ENCODE measurements at regions not wholly inside any gene's neighbourhood (a gene's known extent, or its start where the extent isn't known, plus 50 kb on each side); places are given as distances from the start of the nearest gene placed in this dataset.
"Not testable (repeated sequence)": the region's sequence is repeated elsewhere in the genome, so short reads cannot be mapped to it uniquely, and the experiment has no call there.

DNA sequence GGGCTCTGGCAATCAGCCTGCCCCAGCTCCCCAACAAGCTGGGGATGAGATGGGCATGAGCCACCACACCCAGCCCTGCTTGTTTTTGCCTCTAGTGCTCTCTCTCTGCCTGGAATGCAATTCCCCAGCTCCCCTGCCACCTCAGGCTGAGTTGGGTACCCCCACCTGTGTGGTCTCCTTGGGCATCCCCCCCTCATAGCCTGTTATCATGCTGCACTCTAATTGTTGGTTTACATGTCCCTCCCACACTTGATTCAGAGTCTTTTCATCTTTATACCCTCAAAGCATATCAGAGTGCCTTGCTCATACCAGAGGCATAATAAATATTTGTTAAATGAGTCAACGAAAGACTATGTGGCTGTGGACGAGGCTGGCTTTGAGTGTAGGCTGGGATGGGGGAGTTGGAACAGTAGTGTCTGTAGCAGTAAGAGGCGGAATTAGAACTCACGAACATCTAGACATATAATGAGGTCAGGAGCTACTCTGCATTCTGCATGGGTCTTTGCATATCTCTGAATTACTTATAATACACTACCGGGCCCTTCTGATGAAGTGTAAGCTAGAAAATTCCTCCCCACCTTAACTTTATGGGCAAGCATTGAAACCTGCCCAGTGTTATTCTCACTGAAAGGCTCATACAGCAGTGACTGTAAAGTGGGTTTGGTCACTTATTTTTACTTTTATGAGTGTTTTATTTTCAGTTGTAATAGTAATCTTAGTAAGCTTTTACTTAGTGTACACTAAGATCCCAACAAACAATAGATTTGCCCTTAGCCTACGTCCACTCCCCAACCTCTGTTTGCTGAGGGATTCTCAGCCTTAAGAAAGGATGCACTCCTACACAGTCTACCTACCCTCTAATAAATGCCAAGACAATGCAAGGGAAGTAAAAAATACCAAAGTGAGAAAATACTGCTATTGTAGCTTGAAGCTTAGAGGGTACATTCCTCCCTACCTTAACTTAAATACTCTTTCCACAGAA, 58.7 kb downstream of the EDN1 start:
- DNase-seq = no peak

- DNase-seq = no peak
These were observed 60.5 kb downstream of the EDN1 start for GRCh38 chr6:12350644-12351170.

DNA sequence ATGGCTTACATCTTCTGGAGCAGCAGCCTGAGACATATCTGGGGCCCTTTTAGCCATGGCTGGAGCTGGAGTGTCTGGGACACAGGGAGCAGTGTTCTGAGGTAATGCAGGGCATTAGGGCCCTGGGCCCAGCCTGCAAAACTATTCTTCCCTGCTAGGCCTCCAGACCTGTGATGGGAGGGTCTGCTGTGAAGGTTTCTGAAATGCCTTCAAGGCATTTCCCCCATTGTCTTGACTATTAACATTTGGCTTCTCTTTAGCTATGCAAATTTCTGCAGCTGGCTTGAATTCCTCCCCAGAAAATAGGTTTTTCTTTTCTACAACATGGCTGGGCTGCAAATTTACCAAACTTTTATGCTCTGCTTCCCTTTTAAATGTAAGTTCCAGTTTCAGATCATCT, 61.5 kb downstream of the EDN1 start:
- DNase-seq = no peak

DNA sequence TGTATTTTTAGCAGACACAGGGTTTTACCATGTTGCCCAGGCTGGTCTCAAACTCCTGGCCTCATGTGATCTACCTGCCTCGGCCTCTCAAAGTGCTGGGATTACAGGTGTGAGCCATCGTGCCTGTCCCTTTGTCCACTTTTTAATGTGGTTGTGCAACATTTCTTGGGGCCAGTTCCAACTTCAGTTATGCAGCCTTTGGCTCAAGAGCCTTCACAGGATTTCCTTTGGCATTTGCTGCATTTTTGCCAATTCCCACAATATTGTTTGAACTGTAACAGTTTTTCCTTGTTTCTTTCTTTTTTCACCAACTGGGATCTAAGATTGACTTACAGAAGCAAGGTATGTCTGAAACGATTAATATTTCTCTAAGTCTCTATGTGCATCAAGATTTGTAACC, 63.6 kb downstream of the EDN1 start:
- no peak for DNase-seq

GRCh38 chr6:12354499-12354898, 64.3 kb downstream of the EDN1 start:
- no peak for DNase-seq

DNA sequence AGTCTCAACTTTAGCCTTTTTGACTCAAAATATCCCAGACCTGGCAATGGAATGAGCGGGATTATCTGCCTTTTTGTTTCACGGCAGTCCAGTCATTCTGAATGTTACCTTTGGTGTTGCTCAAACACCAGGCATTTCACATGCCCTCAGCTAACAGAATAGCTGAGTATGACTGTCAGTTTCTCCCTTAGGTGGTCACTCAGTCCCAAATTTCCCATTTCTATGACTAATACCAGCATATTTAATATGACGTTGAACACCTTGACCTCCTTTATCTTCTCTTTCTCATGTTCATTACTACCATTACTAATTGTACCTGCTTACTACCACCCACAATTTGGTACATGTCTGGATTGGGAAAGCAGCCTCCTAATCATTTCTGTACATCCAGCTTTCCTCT, 65.2 kb downstream of the EDN1 start:
- no peak for DNase-seq

DNA sequence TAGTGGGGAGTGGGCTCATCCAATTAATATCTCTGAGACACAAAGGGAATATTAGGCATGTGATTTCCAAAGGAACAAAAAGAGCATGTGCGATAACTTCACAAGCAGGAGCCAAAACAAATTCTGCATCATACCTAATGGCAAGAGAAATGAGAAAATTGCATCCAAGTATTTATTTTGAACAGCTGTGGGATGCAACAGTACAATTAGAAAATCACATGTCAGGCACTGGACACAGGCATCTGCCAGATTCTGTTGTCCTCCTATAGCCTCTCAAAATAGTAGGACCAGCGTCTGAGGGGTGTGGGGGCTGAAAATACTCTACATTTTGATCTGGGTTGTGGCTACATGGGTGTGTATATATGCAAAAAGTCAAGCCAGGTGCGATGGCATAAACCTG, 66.3 kb downstream of the EDN1 start:
- no peak for DNase-seq

GRCh38 chr6:12356983-12357972, 67.1 kb downstream of the EDN1 start:
- DNase-seq = no peak

- DNase-seq = no peak
These were observed 68.9 kb downstream of the EDN1 start for GRCh38 chr6:12359036-12359435.

DNA sequence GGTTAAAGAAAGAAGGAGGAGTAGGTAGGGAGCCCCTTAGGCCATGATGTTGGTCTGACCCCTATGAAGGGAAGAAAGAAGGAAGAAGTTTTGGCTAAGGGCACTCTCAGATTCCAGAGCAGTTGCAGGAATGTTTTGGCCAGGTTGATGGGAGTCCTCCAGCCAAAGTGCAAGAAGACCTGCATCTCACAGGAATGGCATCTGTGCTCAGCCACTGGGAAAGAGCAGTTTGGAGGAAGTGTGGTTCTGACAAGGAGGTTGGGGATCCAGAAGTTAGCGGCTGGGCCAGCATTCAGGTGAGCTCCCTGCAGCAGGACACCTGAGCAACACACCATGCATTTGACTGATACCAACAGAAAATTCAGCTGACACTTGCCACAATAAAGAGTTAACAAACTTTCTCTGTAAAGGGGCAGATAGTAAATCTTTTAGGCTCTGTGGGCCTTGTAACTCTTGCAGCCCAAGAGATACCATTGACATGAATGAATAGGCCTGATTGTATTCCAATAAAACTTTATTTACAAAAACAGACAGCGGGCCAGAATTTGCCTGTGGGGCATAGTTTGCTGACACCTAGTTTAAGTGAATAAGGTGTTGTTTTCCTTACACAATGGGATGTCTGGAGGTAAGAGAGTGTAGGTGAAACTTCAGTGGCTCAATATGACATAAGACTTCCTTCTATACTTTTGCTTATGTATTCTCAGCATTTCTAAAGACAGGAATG, 71.0 kb downstream of the EDN1 start:
- DNase-seq = no peak

DNA sequence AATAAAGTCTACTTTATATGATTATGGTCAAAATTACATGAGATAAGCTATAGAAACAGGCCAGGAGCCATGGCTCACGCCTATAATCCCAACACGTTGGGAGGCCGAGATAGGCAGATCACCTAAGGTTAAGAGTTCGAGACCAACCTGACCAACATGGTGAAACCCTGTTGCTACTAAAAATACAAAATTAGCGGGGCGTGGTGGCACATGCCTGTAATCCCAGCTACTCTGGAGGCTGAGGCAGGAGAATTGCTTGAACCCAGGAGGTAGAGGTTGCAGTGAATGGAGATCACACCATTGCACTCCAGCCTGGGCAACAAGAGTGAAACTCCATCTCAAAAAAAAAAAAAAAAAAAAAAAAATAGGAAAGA, 73.1 kb downstream of the EDN1 start:
- DNase-seq = not testable (repeated sequence)

DNA sequence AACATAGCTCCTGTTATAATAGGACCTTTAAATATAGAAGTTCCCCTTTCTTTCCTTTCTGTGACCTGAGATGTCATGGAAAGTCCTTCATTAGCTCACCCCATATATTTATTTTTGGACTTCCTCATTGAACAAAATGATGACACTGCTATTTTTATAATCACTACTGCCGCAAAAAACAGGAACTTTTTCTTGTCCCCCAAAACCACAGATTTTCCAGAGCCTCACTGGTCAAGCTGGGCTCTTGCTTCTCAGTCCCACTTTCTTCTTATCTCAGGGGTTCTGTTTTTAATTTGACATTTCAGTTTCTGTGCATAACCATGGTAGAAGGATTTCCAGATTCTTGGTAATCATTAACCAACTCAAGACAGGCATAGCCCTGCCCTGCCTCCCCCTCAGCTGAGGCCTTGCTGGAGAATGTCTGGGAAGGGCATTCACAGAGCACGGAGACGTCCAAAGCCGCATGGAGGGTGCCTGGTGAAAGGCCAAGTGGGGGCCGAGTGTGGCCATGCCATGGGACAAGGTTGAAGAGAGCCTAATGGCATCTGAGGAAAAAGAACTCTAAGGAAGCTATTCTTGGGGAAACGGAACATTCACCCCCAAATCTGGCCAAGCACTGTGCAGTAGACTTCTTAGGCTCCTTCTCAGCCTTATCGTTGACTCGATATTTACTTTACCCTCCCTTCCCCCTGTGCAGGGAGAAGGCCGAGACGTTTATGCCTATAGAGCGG, 73.7 kb downstream of the EDN1 start:
- DNase-seq = no peak

- no peak for DNase-seq
These were observed 74.5 kb downstream of the EDN1 start for GRCh38 chr6:12364621-12365020.

GRCh38 chr6:12366731-12367130, 76.6 kb downstream of the EDN1 start:
- no peak for DNase-seq

DNA sequence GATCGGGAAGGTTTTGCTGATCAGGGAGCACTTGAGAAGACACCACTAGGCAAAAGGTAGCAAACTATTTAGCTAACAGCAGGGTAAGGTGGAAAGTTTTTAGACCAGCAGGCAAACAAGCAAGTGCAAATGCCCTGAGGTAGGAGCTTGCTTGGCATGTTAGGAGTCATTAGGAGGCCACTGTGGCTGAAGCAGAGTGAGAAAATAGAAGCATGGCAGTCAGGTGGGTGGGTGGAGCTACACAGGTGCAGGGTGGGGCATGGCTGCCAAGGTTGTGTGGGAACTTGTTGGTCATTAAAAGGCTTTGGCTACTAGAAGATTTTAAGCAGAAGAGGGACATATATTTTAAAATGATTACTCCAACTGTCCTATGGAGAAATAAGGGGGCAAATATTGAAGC, 77.3 kb downstream of the EDN1 start:
- no peak for DNase-seq

DNA sequence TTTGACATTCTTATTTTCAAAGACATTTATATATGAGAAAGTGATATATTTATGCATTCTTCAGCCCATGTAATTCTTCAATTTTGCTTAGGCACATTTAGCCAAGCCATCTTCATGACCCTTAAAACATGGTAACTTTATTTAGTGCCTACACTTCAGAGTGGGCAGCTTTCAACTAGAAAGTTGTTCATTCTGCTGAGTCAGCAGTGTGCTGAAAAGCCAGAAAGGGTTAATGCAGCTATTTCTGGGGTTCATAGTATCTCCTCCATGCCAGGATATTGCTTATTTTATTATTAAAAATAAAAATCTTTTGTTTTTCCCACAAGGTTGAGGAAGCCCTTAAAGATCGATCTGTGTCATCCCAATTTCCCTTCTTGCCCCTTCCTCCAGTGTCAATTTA, 79.2 kb downstream of the EDN1 start:
- no peak for DNase-seq

DNA sequence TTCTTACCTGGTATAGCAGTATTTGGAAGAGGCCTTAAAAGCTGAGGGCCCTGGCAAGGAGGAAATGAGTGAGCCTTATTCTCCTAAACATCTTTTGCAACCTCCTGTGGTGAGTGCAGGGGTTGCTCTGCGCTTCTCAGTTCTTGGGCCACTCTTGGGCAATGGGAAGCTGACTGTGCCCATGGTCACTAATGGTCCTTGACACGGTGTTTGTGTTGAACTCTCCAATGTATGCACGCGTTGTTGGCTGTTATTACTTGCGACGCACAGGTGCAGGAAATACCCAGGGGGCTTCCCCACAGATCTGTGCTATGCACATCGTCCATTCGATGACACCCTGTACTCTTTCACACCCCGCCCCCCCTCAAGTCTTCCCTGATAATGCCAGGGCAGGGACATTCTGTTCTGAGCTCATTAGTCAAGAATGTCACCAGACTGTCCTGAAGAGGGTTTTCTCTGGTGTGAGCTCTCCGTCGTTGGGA, 79.7 kb downstream of the EDN1 start:
- DNase-seq = no peak

- no peak for DNase-seq
These were observed 81.0 kb downstream of the EDN1 start for GRCh38 chr6:12371151-12371550.

DNA sequence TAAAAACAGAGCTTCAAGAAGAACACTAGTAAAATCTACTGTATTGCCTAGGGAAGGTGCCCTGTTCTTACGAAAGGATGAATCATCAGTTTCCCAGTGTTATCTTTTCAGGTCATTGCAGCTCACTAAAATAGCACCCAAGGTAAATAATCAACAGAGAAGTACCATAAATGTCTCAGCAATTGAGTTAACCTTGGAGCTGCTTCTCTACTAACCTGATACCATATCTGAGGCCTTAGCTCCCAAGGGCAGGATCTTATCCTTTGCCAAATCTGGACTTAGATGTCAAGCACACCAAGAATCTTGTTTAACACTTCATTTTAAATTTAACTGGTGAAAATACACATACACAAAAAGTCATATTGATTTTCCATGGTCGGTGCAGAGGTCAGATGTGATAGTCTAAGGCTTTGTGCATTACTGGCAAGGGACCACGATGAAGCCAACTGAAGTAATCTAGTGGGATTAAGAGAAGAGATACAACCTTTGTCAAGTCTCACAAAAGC, 81.5 kb downstream of the EDN1 start:
- DNase-seq = no peak

DNA sequence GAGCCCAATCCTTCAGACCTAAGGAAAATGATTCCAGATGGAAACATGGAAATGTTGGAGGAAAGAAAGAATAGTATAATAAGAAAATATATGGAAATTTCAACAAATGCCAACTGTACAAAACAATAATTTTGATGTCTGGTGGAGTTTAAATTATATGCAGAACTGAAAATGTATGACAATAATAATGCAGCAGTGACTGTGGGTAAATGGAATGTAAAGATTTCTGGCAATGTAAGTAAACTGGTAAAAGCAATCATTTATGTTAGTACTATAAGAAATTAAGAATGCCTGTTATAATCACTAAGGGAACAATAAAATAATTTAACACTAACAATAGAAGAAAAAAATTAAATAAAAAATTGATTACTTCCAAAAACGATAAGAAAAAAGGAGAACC, 89.0 kb downstream of the EDN1 start:
- no peak for DNase-seq

- no peak for DNase-seq
These were observed 91.4 kb downstream of the EDN1 start for GRCh38 chr6:12381587-12381986.

DNA sequence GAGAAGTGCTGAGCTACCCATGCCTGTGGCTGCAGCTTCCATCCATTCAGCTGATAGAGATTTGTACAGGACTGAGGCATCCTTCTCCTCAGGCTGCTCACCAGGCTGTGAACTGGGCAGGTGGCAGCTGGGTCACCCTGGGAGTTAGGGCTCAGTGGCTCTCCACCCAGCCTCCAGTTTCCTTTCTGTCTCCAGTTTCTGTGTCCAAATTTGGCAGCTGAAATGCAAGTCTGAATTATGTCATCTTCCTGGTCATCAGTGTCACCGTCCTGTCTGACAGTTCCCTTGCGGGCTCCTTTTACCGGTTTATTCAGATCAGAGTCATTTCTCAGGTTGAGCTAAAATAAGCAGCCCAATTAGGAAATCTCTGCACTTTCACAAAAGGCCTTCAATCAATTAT, 93.3 kb downstream of the EDN1 start:
- DNase-seq = no peak

Data from activated CD4-positive, alpha-beta T cell treated with anti-CD3 and anti-CD28 coated beads, Interleukin-2, amount 50 U/mL, for 16 hours (primary cell).